ENCODE measurements at regions not wholly inside any gene's neighbourhood (a gene's known extent, or its start where the extent isn't known, plus 50 kb on each side); places are given as distances from the start of the nearest gene placed in this dataset.

- DNase-seq: no peak
Observed at GRCh38 chr7:93636276-93636675, 61.8 kb upstream of the CALCR start.

GRCh38 chr7:93632371-93632770 is 57.8 kb upstream of the CALCR start:
- no peak for DNase-seq

- DNase-seq: no peak
Observed at GRCh38 chr7:93629291-93629801, 54.8 kb upstream of the CALCR start.

GRCh38 chr7:93626869-93627268 is 52.3 kb upstream of the CALCR start:
- no peak for DNase-seq
